T-helper 2 cell treated with Interferon-gamma antibody and Interleukin-4, amounts not matched to agents 5 μg/mL and 100 μg/mL, for 36 hours (primary cell): ENCODE measurements at regions not wholly inside any gene's neighbourhood (a gene's known extent, or its start where the extent isn't known, plus 50 kb on each side); places are given as distances from the start of the nearest gene placed in this dataset.

Experiments
- DNase-seq: peaks from one replicate; pipeline ENCODE4 v3.0.0; 2021; ENCODE audit warnings: low spot score
- H3K27ac Mint-ChIP-seq: one replicate; pipeline ENCODE4 v1.8.0; 2021; ENCODE audit warnings: mild to moderate bottlenecking, mixed read lengths
- H3K27me3 Mint-ChIP-seq: one replicate; pipeline ENCODE4 v1.8.0; 2021; ENCODE audit warnings: low read depth, mixed read lengths
- H3K36me3 Mint-ChIP-seq: one replicate; pipeline ENCODE4 v1.8.0; 2021; ENCODE audit warnings: low read depth, mixed read lengths
- H3K4me1 Mint-ChIP-seq: one replicate; pipeline ENCODE4 v1.8.0; 2021; ENCODE audit warnings: low read depth, mixed read lengths
- H3K4me3 Mint-ChIP-seq: one replicate; pipeline ENCODE4 v1.8.0; 2022; ENCODE audit warnings: mild to moderate bottlenecking, moderate library complexity, mixed read lengths
- H3K9me3 Mint-ChIP-seq: one replicate; pipeline ENCODE4 v1.8.0; 2021; ENCODE audit warnings: mixed read lengths

- H3K36me3 Mint-ChIP-seq, result no peaks in the 10 kb centered on the region
- no peak for DNase-seq
- H3K9me3 Mint-ChIP-seq, result peaks cover 18% of the 10 kb centered on the region
- H3K27ac Mint-ChIP-seq, result no peak overlapping the region
- no peak overlapping the region for H3K4me3 Mint-ChIP-seq
- no peaks in the 10 kb centered on the region for H3K4me1 Mint-ChIP-seq
- H3K27me3 Mint-ChIP-seq, result no peaks in the 10 kb centered on the region
Measured at GRCh38 chr22:48676266-48677167, 1151.2 kb downstream of the BRD1 start.

- Mint-ChIP-seq H3K27ac (no peak overlapping the region), H3K27me3 (no peaks in the 10 kb centered on the region), H3K36me3 (no peaks in the 10 kb centered on the region), H3K9me3 (peaks cover 19% of the 10 kb centered on the region), H3K4me3 (no peak overlapping the region), H3K4me1 (no peaks in the 10 kb centered on the region)
- no peak for DNase-seq
Measured at GRCh38 chr22:48675830-48676145, 1151.9 kb downstream of the BRD1 start.

GRCh38 chr22:48675141-48675829, 1152.4 kb downstream of the BRD1 start:
- no peak for DNase-seq
- H3K4me1 Mint-ChIP-seq, result no peaks in the 10 kb centered on the region
- no peak overlapping the region for H3K4me3 Mint-ChIP-seq
- no peak overlapping the region for H3K27ac Mint-ChIP-seq
- H3K27me3 Mint-ChIP-seq, result no peaks in the 10 kb centered on the region
- H3K36me3 Mint-ChIP-seq, result no peaks in the 10 kb centered on the region
- H3K9me3 Mint-ChIP-seq, result peaks cover 19% of the 10 kb centered on the region

GRCh38 chr22:48673806-48674500, 1153.7 kb downstream of the BRD1 start:
- DNase-seq, result no peak
- Mint-ChIP-seq H3K36me3 (no peaks in the 10 kb centered on the region), H3K9me3 (peaks cover 19% of the 10 kb centered on the region), H3K27ac (no peak overlapping the region), H3K4me1 (no peaks in the 10 kb centered on the region), H3K27me3 (no peaks in the 10 kb centered on the region), H3K4me3 (no peak overlapping the region)

- Mint-ChIP-seq H3K27me3 (no peaks in the 10 kb centered on the region), H3K4me3 (no peak overlapping the region), H3K27ac (no peak overlapping the region), H3K4me1 (no peaks in the 10 kb centered on the region), H3K36me3 (no peaks in the 10 kb centered on the region), H3K9me3 (peaks cover 19% of the 10 kb centered on the region)
- DNase-seq, result no peak
Measured at GRCh38 chr22:48672387-48672786, 1155.3 kb downstream of the BRD1 start.

- no peaks in the 10 kb centered on the region for H3K36me3 Mint-ChIP-seq
- no peak overlapping the region for H3K27ac Mint-ChIP-seq
- H3K4me1 Mint-ChIP-seq, result no peaks in the 10 kb centered on the region
- H3K9me3 Mint-ChIP-seq, result peaks cover 19% of the 10 kb centered on the region
- H3K27me3 Mint-ChIP-seq, result no peaks in the 10 kb centered on the region
- H3K4me3 Mint-ChIP-seq, result no peak overlapping the region
- DNase-seq, result no peak
Measured at GRCh38 chr22:48670731-48671130, 1156.9 kb downstream of the BRD1 start.

- Mint-ChIP-seq H3K36me3 (no peaks in the 10 kb centered on the region), H3K4me3 (no peak overlapping the region), H3K4me1 (no peaks in the 10 kb centered on the region), H3K9me3 (peaks cover 23% of the 10 kb centered on the region), H3K27ac (no peak overlapping the region), H3K27me3 (no peaks in the 10 kb centered on the region)
- no peak for DNase-seq
Measured at GRCh38 chr22:48669986-48670716, 1157.5 kb downstream of the BRD1 start.

- no peak for DNase-seq
- no peak overlapping the region for H3K27ac Mint-ChIP-seq
- H3K36me3 Mint-ChIP-seq, result no peaks in the 10 kb centered on the region
- H3K4me1 Mint-ChIP-seq, result no peaks in the 10 kb centered on the region
- H3K4me3 Mint-ChIP-seq, result no peak overlapping the region
- H3K27me3 Mint-ChIP-seq, result no peaks in the 10 kb centered on the region
- peaks cover 30% of the 10 kb centered on the region for H3K9me3 Mint-ChIP-seq
Measured at GRCh38 chr22:48669226-48669625, 1158.4 kb downstream of the BRD1 start.

GRCh38 chr22:48667289-48667688, 1160.4 kb downstream of the BRD1 start:
- Mint-ChIP-seq H3K9me3 (peaks cover 30% of the 10 kb centered on the region), H3K4me1 (no peaks in the 10 kb centered on the region), H3K36me3 (no peaks in the 10 kb centered on the region), H3K4me3 (no peak overlapping the region), H3K27me3 (no peaks in the 10 kb centered on the region), H3K27ac (no peak overlapping the region)
- no peak for DNase-seq

GRCh38 chr22:48666620-48667019, 1161.1 kb downstream of the BRD1 start:
- Mint-ChIP-seq H3K4me1 (no peaks in the 10 kb centered on the region), H3K27me3 (no peaks in the 10 kb centered on the region), H3K27ac (no peak overlapping the region), H3K9me3 (peaks cover 23% of the 10 kb centered on the region), H3K4me3 (no peak overlapping the region), H3K36me3 (no peaks in the 10 kb centered on the region)
- DNase-seq, result no peak

- Mint-ChIP-seq H3K9me3 (peaks cover 22% of the 10 kb centered on the region), H3K27me3 (no peaks in the 10 kb centered on the region), H3K27ac (no peak overlapping the region), H3K4me3 (no peak overlapping the region), H3K36me3 (no peaks in the 10 kb centered on the region), H3K4me1 (no peaks in the 10 kb centered on the region)
- DNase-seq, result no peak
Measured at GRCh38 chr22:48665311-48665995, 1162.2 kb downstream of the BRD1 start.

- peaks cover 22% of the 10 kb centered on the region for H3K9me3 Mint-ChIP-seq
- H3K36me3 Mint-ChIP-seq, result no peaks in the 10 kb centered on the region
- H3K27me3 Mint-ChIP-seq, result no peaks in the 10 kb centered on the region
- H3K27ac Mint-ChIP-seq, result no peak overlapping the region
- DNase-seq, result no peak
- H3K4me3 Mint-ChIP-seq, result no peak overlapping the region
- no peaks in the 10 kb centered on the region for H3K4me1 Mint-ChIP-seq
Measured at GRCh38 chr22:48664586-48664985, 1163.1 kb downstream of the BRD1 start.

GRCh38 chr22:48663297-48663696, 1164.4 kb downstream of the BRD1 start:
- Mint-ChIP-seq H3K36me3 (no peaks in the 10 kb centered on the region), H3K27ac (no peak overlapping the region), H3K4me1 (no peaks in the 10 kb centered on the region), H3K9me3 (peaks cover 22% of the 10 kb centered on the region), H3K27me3 (no peaks in the 10 kb centered on the region), H3K4me3 (no peak overlapping the region)
- no peak for DNase-seq
